ENCODE measurements at regions not wholly inside any gene's neighbourhood (a gene's known extent, or its start where the extent isn't known, plus 50 kb on each side); places are given as distances from the start of the nearest gene placed in this dataset.

DNA sequence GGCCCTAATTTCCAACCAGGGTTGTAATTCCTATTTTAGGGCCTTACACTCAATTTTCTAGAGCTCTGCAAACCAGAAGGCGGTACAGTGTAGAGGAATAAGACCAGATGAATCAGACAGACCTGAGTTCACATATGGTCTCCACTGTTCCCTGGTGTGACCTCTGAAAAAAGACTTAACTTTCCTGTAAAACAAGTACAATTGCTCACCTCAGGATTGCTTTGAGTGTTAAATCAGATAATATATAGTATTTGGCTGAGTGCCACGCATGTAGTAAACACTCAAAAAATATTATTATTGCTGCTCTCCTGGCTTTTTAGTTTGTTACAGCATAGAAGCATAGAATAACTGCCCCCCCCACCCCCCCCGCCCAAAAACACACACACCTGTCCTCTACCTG lies 51.0 kb upstream of the STT3B start:
- DNase-seq, result no peak

DNA sequence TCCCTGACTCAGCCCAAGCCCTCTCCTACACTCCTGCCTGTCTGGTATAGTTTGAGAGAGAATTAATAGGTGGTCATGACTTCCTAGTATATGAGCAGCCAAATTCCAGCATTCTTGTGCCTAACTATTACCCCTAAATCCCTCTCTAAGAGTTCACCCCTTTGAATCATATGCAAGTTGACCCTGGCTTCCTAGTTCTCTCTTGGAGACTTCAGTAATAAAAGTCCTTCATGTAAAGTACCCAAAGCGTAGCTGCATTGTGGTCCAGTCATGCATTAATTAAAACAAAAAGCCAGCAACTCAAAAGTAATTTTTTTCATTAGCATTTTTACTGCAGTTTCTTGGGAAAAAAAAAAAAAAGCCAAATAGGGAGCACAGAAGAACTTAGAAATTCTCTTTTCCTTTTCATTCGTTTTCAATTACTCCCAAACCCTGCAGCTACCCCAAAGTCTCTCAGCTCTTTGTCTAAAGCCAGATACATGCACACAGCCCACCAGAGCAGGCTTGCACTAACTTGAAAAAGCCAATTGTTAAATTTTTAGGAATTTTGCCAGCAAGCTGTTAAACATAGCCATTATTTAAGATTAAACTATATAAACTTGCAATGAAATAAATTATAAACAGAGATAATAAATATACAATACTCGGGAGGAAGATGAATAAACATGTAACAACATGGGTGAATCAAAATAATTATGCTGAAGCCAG lies 50.1 kb upstream of the STT3B start:
- no peak for DNase-seq

Data from bone marrow (tissue), 2 donors.